ENCODE measurements at regions not wholly inside any gene's neighbourhood (a gene's known extent, or its start where the extent isn't known, plus 50 kb on each side); places are given as distances from the start of the nearest gene placed in this dataset.

DNA sequence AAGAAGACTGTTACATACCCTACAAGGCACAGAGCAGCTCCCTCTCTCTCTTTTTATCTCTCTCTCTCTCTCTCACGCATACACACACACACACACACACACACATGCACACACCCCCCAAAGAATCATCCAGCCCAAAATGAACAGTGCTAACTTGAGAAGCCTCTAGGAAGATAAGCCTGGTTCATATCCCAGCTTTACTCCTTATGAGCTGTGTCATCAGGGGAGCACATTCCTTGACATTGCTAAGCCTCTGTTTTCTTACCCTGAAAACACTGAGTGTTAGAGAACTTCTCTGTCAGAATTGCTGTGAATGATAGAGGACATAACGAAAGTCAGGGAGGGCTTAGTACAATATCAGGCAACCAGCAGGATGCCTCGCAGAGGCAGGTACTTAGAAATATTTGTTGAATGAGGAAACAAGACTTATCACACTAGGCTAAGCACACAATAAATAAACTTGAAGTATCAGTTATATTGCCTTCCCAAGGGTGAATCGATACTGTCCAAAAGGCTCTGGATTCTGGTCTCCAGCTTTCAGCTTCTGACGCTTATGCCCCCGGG is 725.6 kb upstream of the ID2 start:
- no peak for TF ChIP-seq CTCF (IDR thresholded peaks at IDR 0.05)
- no peak for TF ChIP-seq POLR2A (IDR thresholded peaks at IDR 0.05; ENCODE audit: low read depth)
- no peak for TF ChIP-seq EP300 (IDR thresholded peaks at IDR 0.05)

Data from esophagus muscularis mucosa (tissue), 4 donors.